Transverse colon (tissue), 3 donors: ENCODE measurements at regions not wholly inside any gene's neighbourhood (a gene's known extent, or its start where the extent isn't known, plus 50 kb on each side); places are given as distances from the start of the nearest gene placed in this dataset.
"Not testable (repeated sequence)": the region's sequence is repeated elsewhere in the genome, so short reads cannot be mapped to it uniquely, and the experiment has no call there.

Source experiments
- CTCF ChIP-seq, 5 experiments: fragments of 200-600 bp in 3 of 5; fragments of 450-650 bp in 2 of 5; sonication (generic) in 3 of 5; IDR thresholded peaks; 1 replicate in 2 of 5; 2 replicates in 3 of 5; pipeline ENCODE4 v1.5.1; 2016 to 2017; ENCODE audit warnings: antibody characterized with exemption in 5 of 5, inconsistent platforms in 3 of 5, mild to moderate bottlenecking in 2 of 5, moderate library complexity in 1 of 5
- EP300 ChIP-seq: sonication (generic); formaldehyde crosslinking; IDR thresholded peaks from one replicate; pipeline ENCODE4 v1.6.1; 2017; ENCODE audit warnings: antibody characterized with exemption, low read depth
- POLR2A ChIP-seq: fragments of 450-650 bp; IDR thresholded peaks from one replicate; pipeline ENCODE4 v1.6.1; 2016; ENCODE audit warnings: antibody characterized with exemption, mild to moderate bottlenecking, moderate library complexity

- TF ChIP-seq POLR2A; CTCF (IDR thresholded peaks at IDR 0.05); EP300: not testable (repeated sequence)
Measured at GRCh38 chr11:106555566-106556250, 462.6 kb downstream of the GUCY1A2 start.
